CD4-positive, alpha-beta T cell treated with Interleukin-4 for 1 hour (primary cell): ENCODE measurements at regions not wholly inside any gene's neighbourhood (a gene's known extent, or its start where the extent isn't known, plus 50 kb on each side); places are given as distances from the start of the nearest gene placed in this dataset.
"Not testable (repeated sequence)": the region's sequence is repeated elsewhere in the genome, so short reads cannot be mapped to it uniquely, and the experiment has no call there.

Experiments
- DNase-seq, 2 donors: peaks; one replicate each; pipeline ENCODE4 v3.0.0-alpha.2; 2020 to 2022

- DNase-seq, result no peak
Observed at GRCh38 chr9:75197561-75197960, 109.2 kb downstream of the OSTF1 start.

- no peak for DNase-seq
Observed at GRCh38 chr9:75198436-75198835, 110.1 kb downstream of the OSTF1 start.

- peak in 1 of 2 donors; percentile 61 for DNase-seq
Observed at GRCh38 chr9:75200892-75201470, 112.7 kb downstream of the OSTF1 start.

- no peak for DNase-seq
Observed at GRCh38 chr9:75201480-75202209, 113.3 kb downstream of the OSTF1 start.

GRCh38 chr9:75207997-75208396 lies 119.7 kb downstream of the OSTF1 start:
- not testable (repeated sequence) for DNase-seq

GRCh38 chr9:75210215-75210614 lies 121.9 kb downstream of the OSTF1 start:
- no peak for DNase-seq

GRCh38 chr9:75213765-75214164 lies 125.5 kb downstream of the OSTF1 start:
- DNase-seq, result no peak

GRCh38 chr9:75226403-75227139 lies 138.3 kb downstream of the OSTF1 start:
- DNase-seq, result no peak

GRCh38 chr9:75228893-75229292 lies 140.6 kb downstream of the OSTF1 start:
- DNase-seq, result no peak

- DNase-seq, result no peak
Observed at GRCh38 chr9:75229605-75230332, 141.5 kb downstream of the OSTF1 start.

- no peak for DNase-seq
Observed at GRCh38 chr9:75230469-75230868, 142.2 kb downstream of the OSTF1 start.

GRCh38 chr9:75231167-75231566 lies 142.9 kb downstream of the OSTF1 start:
- no peak for DNase-seq

GRCh38 chr9:75233011-75233410 lies 144.7 kb downstream of the OSTF1 start:
- DNase-seq, result no peak

- no peak for DNase-seq
Observed at GRCh38 chr9:75235632-75236031, 147.3 kb downstream of the OSTF1 start.

- DNase-seq, result peak; percentile 37 to 67
Observed at GRCh38 chr9:75238311-75238976, 150.1 kb downstream of the OSTF1 start.

GRCh38 chr9:75239176-75239575 lies 150.9 kb downstream of the OSTF1 start:
- peak in 1 of 2 donors; percentile 48 for DNase-seq

- DNase-seq, result no peak
Observed at GRCh38 chr9:75242426-75242825, 154.1 kb downstream of the OSTF1 start.

GRCh38 chr9:75246949-75247348 lies 158.6 kb downstream of the OSTF1 start:
- DNase-seq, result no peak

GRCh38 chr9:75265525-75265972 lies 177.2 kb downstream of the OSTF1 start:
- DNase-seq, result peak in 1 of 2 donors; percentile 50

GRCh38 chr9:75269197-75269596 lies 180.9 kb downstream of the OSTF1 start:
- DNase-seq, result no peak

GRCh38 chr9:75273055-75273454 lies 184.7 kb downstream of the OSTF1 start:
- not testable (repeated sequence) for DNase-seq

GRCh38 chr9:75274781-75275180 lies 186.5 kb downstream of the OSTF1 start:
- no peak for DNase-seq

GRCh38 chr9:75282047-75282446 lies 193.7 kb downstream of the OSTF1 start:
- no peak for DNase-seq
